Spleen (tissue), 11 donors: ENCODE measurements at regions not wholly inside any gene's neighbourhood (a gene's known extent, or its start where the extent isn't known, plus 50 kb on each side); places are given as distances from the start of the nearest gene placed in this dataset.

Source experiments
- DNase-seq: peaks from one replicate; pipeline ENCODE4 v3.0.0-alpha.2; 2020
- H3K27ac ChIP-seq, 8 donors: fragments of 200-600 bp; sonication (generic) in 7 of 8; 1 replicate in 4 of 8; 2 replicates in 4 of 8; pipeline versions ENCODE4 v1.5.0 to v1.8.0; 2016 to 2021; ENCODE audit warnings: inconsistent platforms in 4 of 8, mild to moderate bottlenecking in 4 of 8, moderate library complexity in 1 of 8
- H3K27me3 ChIP-seq, 7 donors: fragments of 200-600 bp; sonication (generic) in 6 of 7; replicated peaks in 1 of 7; 1 replicate in 4 of 7; 2 replicates in 3 of 7; pipeline versions ENCODE4 v1.5.0 to v1.8.0; 2016 to 2021; ENCODE audit warnings: inconsistent platforms in 3 of 7, mild to moderate bottlenecking in 1 of 7
- H3K36me3 ChIP-seq, 6 donors: fragments of 200-600 bp; sonication (generic) in 5 of 6; 1 replicate in 4 of 6; 2 replicates in 2 of 6; pipeline versions ENCODE4 v1.5.0 to v1.8.0; 2016 to 2021; ENCODE audit warnings: inconsistent platforms in 2 of 6
- H3K4me1 ChIP-seq, 6 donors: fragments of 200-600 bp; sonication (generic) in 5 of 6; 1 replicate in 3 of 6; 2 replicates in 3 of 6; pipeline versions ENCODE4 v1.5.0 to v1.8.0; 2016 to 2021; ENCODE audit warnings: inconsistent platforms in 3 of 6
- H3K4me3 ChIP-seq, 8 donors: fragments of 200-600 bp; sonication (generic) in 7 of 8; 1 replicate in 4 of 8; 2 replicates in 4 of 8; pipeline versions ENCODE4 v1.5.0 to v1.8.0; 2016 to 2021; ENCODE audit warnings: inconsistent platforms in 4 of 8, mild to moderate bottlenecking in 4 of 8, moderate library complexity in 2 of 8
- H3K9me3 ChIP-seq, 8 donors: fragments of 200-600 bp; sonication (generic) in 7 of 8; 1 replicate in 4 of 8; 2 replicates in 4 of 8; pipeline versions ENCODE4 v1.5.0 to v1.8.0; 2016 to 2021; ENCODE audit warnings: inconsistent platforms in 4 of 8
- CTCF ChIP-seq, 11 experiments: fragments of 200-600 bp in 7 of 11; fragments of 450-650 bp in 4 of 11; sonication (generic) in 4 of 11; IDR thresholded peaks in 8 of 11; conservative IDR thresholded peaks in 3 of 11; 1 replicate in 7 of 11; 2 replicates in 4 of 11; pipeline versions ENCODE4 v1.4.0 to v1.8.0; 2016 to 2021; ENCODE audit warnings: antibody characterized with exemption in 11 of 11, inconsistent platforms in 4 of 11, mild to moderate bottlenecking in 1 of 11
- POLR2A ChIP-seq, 3 donors: fragments of 450-650 bp; IDR thresholded peaks; one replicate each; pipeline ENCODE4 v1.5.1; 2017; ENCODE audit warnings: antibody characterized with exemption in 3 of 3, mild to moderate bottlenecking in 1 of 3
- POLR2AphosphoS5 ChIP-seq, 3 donors: sonication (generic); formaldehyde crosslinking; IDR thresholded peaks; one replicate each; pipeline ENCODE4 v1.5.1; 2017; ENCODE audit warnings: antibody characterized with exemption in 3 of 3
- WGBS, 5 donors: extraction: QIAGEN DNeasy Blood & Tissue Kit in 3 of 5; methylation state at CpG; one replicate each; pipeline versions ENCODE4 v1.1.5 to v1.1.7; 2013 to 2018; 5-methylcytosine and 5-hydroxymethylcytosine counted together
- intact Hi-C: fragments of 100-400 bp; cut with DNase I; formaldehyde crosslinking; loops from one replicate; pipeline ENCODE4 v1.15.0; 2023; ENCODE audit warnings: low total_unique reads
- donor health status: healthy with polysubstance abuse.
- donor health status: DM: no; HTN: no; CAD: no; lungs with moderate emphysema.
- donor health status: DM: no; HTN: no; CAD: no.
- donor health status: Bipolar disorder and iron deficiency.
- donor health status: healthy.
- donor health status: DM: no; HTN: no; CAD: no.
- donor health status: DM: yes; HTN: yes; CAD: no.

- no peak for DNase-seq
- H3K9me3 ChIP-seq = no peaks in the 10 kb centered on the region
- WGBS, 5 donors = 76 to 89% (median 86%) methylated on average over 3 to 10 of the region's 10 CpGs
- H3K27ac ChIP-seq = peak overlapping the region in 6 of 8 donors; percentile 55 to 79 (median 74)
- H3K4me1 ChIP-seq = peaks cover under 1 to 19% (median 7%) of the 10 kb centered on the region in 6 donors
- no peaks in the 10 kb centered on the region for H3K36me3 ChIP-seq
- H3K4me3 ChIP-seq = no peak overlapping the region
- TF ChIP-seq POLR2AphosphoS5 (IDR thresholded peaks at IDR 0.05) = no peak
- TF ChIP-seq CTCF (IDR thresholded peaks at IDR 0.05 in 8 of 11, conservative IDR thresholded peaks at IDR 0.05 in 3 of 11) = no peak
- no peak for TF ChIP-seq POLR2A (IDR thresholded peaks at IDR 0.05)
- intact Hi-C loops = no loop called here
- no peaks in the 10 kb centered on the region for H3K27me3 ChIP-seq
Observed at GRCh38 chr6:167572106-167572505, 247.2 kb downstream of the TTLL2 start.

- Histone ChIP-seq H3K36me3 (no peaks in the 10 kb centered on the region), H3K27me3 (no peaks in the 10 kb centered on the region), H3K27ac (peak overlapping the region in 7 of 8 donors; percentile 62 to 79 (median 72)), H3K4me3 (no peak overlapping the region), H3K9me3 (no peaks in the 10 kb centered on the region), H3K4me1 (peaks cover 0 to 12% (median 2%) of the 10 kb centered on the region in 6 donors)
- DNase-seq = no peak
- 64 to 78% (median 72%) methylated on average over 13 of the region's 13 CpGs for WGBS, 5 donors
- TF ChIP-seq POLR2AphosphoS5 (IDR thresholded peaks at IDR 0.05) (peak in 1 of 3 donors; percentile 40), CTCF (IDR thresholded peaks at IDR 0.05 in 8 of 11, conservative IDR thresholded peaks at IDR 0.05 in 3 of 11) (no peak)
- intact Hi-C loops = no loop called here
Observed at GRCh38 chr6:167572841-167573271, 248.0 kb downstream of the TTLL2 start.

- no peaks in the 10 kb centered on the region for H3K36me3 ChIP-seq
- peak overlapping the region in 7 of 8 donors; percentile 65 to 79 (median 75) for H3K27ac ChIP-seq
- WGBS, 5 donors = 72 to 81% (median 75%) methylated on average over 16 of the region's 16 CpGs
- no peak overlapping the region for H3K4me3 ChIP-seq
- no peaks in the 10 kb centered on the region for H3K9me3 ChIP-seq
- H3K27me3 ChIP-seq = no peaks in the 10 kb centered on the region
- no peak for TF ChIP-seq POLR2A (IDR thresholded peaks at IDR 0.05)
- intact Hi-C loops = no loop called here
- H3K4me1 ChIP-seq = peaks cover 0 to 4% (median 0%) of the 10 kb centered on the region in 6 donors
- no peak for DNase-seq
Observed at GRCh38 chr6:167573461-167574215, 248.8 kb downstream of the TTLL2 start.

GRCh38 chr6:167574431-167575151, 249.7 kb downstream of the TTLL2 start:
- WGBS, 5 donors = 76 to 85% (median 81%) methylated on average over 29 of the region's 29 CpGs
- Histone ChIP-seq H3K9me3 (no peaks in the 10 kb centered on the region), H3K27me3 (no peaks in the 10 kb centered on the region), H3K27ac (peak overlapping the region in 7 of 8 donors; percentile 64 to 77 (median 75)), H3K4me3 (no peak overlapping the region), H3K36me3 (no peaks in the 10 kb centered on the region), H3K4me1 (no peaks in the 10 kb centered on the region)
- intact Hi-C loops = no loop called here
- TF ChIP-seq POLR2A (IDR thresholded peaks at IDR 0.05) = no peak
- no peak for TF ChIP-seq POLR2AphosphoS5 (IDR thresholded peaks at IDR 0.05)
- no peak for TF ChIP-seq CTCF (IDR thresholded peaks at IDR 0.05 in 8 of 11, conservative IDR thresholded peaks at IDR 0.05 in 3 of 11)
- no peak for DNase-seq
